ENCODE measurements at regions not wholly inside any gene's neighbourhood (a gene's known extent, or its start where the extent isn't known, plus 50 kb on each side); places are given as distances from the start of the nearest gene placed in this dataset.

GRCh38 chr9:107940616-107941595 lies 451.3 kb upstream of the KLF4 start:
- BruUV-seq (replicated peaks), result no TSS peak
- Histone ChIP-seq H3K4me1 (ENCODE audit: insufficient read depth, low read length) (no peaks in the 10 kb centered on the region), H3K9me3 (ENCODE audit: low read length) (no peaks in the 10 kb centered on the region), H3K36me3 (ENCODE audit: low read depth, low read length) (no peaks in the 10 kb centered on the region), H3K27ac (ENCODE audit: low read length) (no peak overlapping the region), H3F3A (ENCODE audit: low read length, unreplicated experiment) (no peaks in the 10 kb centered on the region), H3K4me3 (ENCODE audit: low read length) (no peak overlapping the region), H4K20me1 (ENCODE audit: low read length) (no peaks in the 10 kb centered on the region), H3K9me2 (replicated peaks; ENCODE audit: low read length) (no peaks in the 10 kb centered on the region), H3K27me3 (ENCODE audit: low read length) (no peaks in the 10 kb centered on the region), H3K4me2 (ENCODE audit: low read length) (no peak overlapping the region), H3K79me2 (ENCODE audit: low read length) (no peaks in the 10 kb centered on the region), H3K9ac (ENCODE audit: low read length) (no peak overlapping the region), H2AFZ (ENCODE audit: low read length) (no peak overlapping the region)
- TF ChIP-seq EZH2 (IDR thresholded peaks at IDR 0.05; ENCODE audit: low read length, unreplicated experiment) (no peak), EZH2phosphoT487 (IDR thresholded peaks at IDR 0.05; ENCODE audit: borderline replicate concordance, low read length) (no peak), CTCF (conservative IDR thresholded peaks at IDR 0.05; ENCODE audit: low read depth, low read length) (no peak)
- ATAC-seq, result no peak
- ChIA-PET POLR2A (ENCODE audit: unreplicated experiment) (no interaction called here), CTCF (no interaction called here)
- intact Hi-C loops (cut with micrococcal nuclease), result no loop called here
- no peak for DNase-seq

- ChIA-PET CTCF (no interaction called here), POLR2A (ENCODE audit: unreplicated experiment) (no interaction called here)
- peaks cover 3% of the 10 kb centered on the region; the same call in 1 of the 2 replicates for H3K4me1 ChIP-seq (ENCODE audit: insufficient read depth, low read length)
- H3K27me3 ChIP-seq (ENCODE audit: low read length), result no peaks in the 10 kb centered on the region
- TF ChIP-seq EZH2 (IDR thresholded peaks at IDR 0.05; ENCODE audit: low read length, unreplicated experiment), result no peak
- TF ChIP-seq EZH2phosphoT487 (IDR thresholded peaks at IDR 0.05; ENCODE audit: borderline replicate concordance, low read length), result no peak
- no peak for TF ChIP-seq CTCF (conservative IDR thresholded peaks at IDR 0.05; ENCODE audit: low read depth, low read length)
- no TSS peak for BruUV-seq (replicated peaks)
- no peaks in the 10 kb centered on the region for H3K9me2 ChIP-seq (replicated peaks; ENCODE audit: low read length)
- no peak overlapping the region for H3K27ac ChIP-seq (ENCODE audit: low read length)
- no peaks in the 10 kb centered on the region for H3K79me2 ChIP-seq (ENCODE audit: low read length)
- H3K36me3 ChIP-seq (ENCODE audit: low read depth, low read length), result no peaks in the 10 kb centered on the region
- no peak overlapping the region for H3K4me2 ChIP-seq (ENCODE audit: low read length)
- no peak overlapping the region for H3K4me3 ChIP-seq (ENCODE audit: low read length)
- intact Hi-C loops (cut with micrococcal nuclease), result no loop called here
- no peaks in the 10 kb centered on the region for H4K20me1 ChIP-seq (ENCODE audit: low read length)
- no peak overlapping the region for H3K9ac ChIP-seq (ENCODE audit: low read length)
- no peak overlapping the region for H2AFZ ChIP-seq (ENCODE audit: low read length)
- ATAC-seq, result no peak
- no peaks in the 10 kb centered on the region for H3K9me3 ChIP-seq (ENCODE audit: low read length)
- no peak for DNase-seq
- no peaks in the 10 kb centered on the region for H3F3A ChIP-seq (ENCODE audit: low read length, unreplicated experiment)
These were observed 449.3 kb upstream of the KLF4 start for GRCh38 chr9:107938801-107939386.

- Histone ChIP-seq H3K27me3 (ENCODE audit: low read length) (no peaks in the 10 kb centered on the region), H3K4me2 (ENCODE audit: low read length) (no peak overlapping the region), H3K4me3 (ENCODE audit: low read length) (no peak overlapping the region), H4K20me1 (ENCODE audit: low read length) (no peaks in the 10 kb centered on the region), H3K27ac (ENCODE audit: low read length) (no peak overlapping the region), H3K9me3 (ENCODE audit: low read length) (no peaks in the 10 kb centered on the region), H3K79me2 (ENCODE audit: low read length) (no peaks in the 10 kb centered on the region), H2AFZ (ENCODE audit: low read length) (no peak overlapping the region), H3F3A (ENCODE audit: low read length, unreplicated experiment) (no peaks in the 10 kb centered on the region), H3K9ac (ENCODE audit: low read length) (no peak overlapping the region), H3K9me2 (replicated peaks; ENCODE audit: low read length) (no peaks in the 10 kb centered on the region), H3K36me3 (ENCODE audit: low read depth, low read length) (no peaks in the 10 kb centered on the region), H3K4me1 (ENCODE audit: insufficient read depth, low read length) (peaks cover 19% of the 10 kb centered on the region)
- intact Hi-C loops (cut with micrococcal nuclease), result no loop called here
- POLR2A ChIA-PET (ENCODE audit: unreplicated experiment), result no interaction called here
- CTCF ChIA-PET, result no interaction called here
- DNase-seq, result no peak
- ATAC-seq, result no peak
- BruUV-seq (replicated peaks), result no TSS peak
- no peak for TF ChIP-seq EZH2phosphoT487 (IDR thresholded peaks at IDR 0.05; ENCODE audit: borderline replicate concordance, low read length)
- no peak for TF ChIP-seq EZH2 (IDR thresholded peaks at IDR 0.05; ENCODE audit: low read length, unreplicated experiment)
- TF ChIP-seq CTCF (conservative IDR thresholded peaks at IDR 0.05; ENCODE audit: low read depth, low read length), result no peak
These were observed 446.4 kb upstream of the KLF4 start for GRCh38 chr9:107935931-107936330.
